Left ventricle myocardium inferior (tissue), 1 donor: ENCODE measurements at regions not wholly inside any gene's neighbourhood (a gene's known extent, or its start where the extent isn't known, plus 50 kb on each side); places are given as distances from the start of the nearest gene placed in this dataset.

Source experiments
- DNase-seq: peaks from one replicate; pipeline ENCODE4 v3.0.0-alpha.2; 2020
- H3K27ac ChIP-seq: fragments of 200-600 bp; replicated peaks from 2 replicates; pipeline ENCODE4 v1.8.0; 2021
- H3K27me3 ChIP-seq: fragments of 200-600 bp; 2 replicates; pipeline ENCODE4 v1.8.0; 2021; ENCODE audit warnings: low read depth
- H3K36me3 ChIP-seq: fragments of 200-600 bp; 2 replicates; pipeline ENCODE4 v1.8.0; 2021
- H3K4me1 ChIP-seq: fragments of 200-600 bp; 2 replicates; pipeline ENCODE4 v1.8.0; 2021
- H3K4me3 ChIP-seq: fragments of 200-600 bp; 2 replicates; pipeline ENCODE4 v1.8.0; 2021; ENCODE audit warnings: mild to moderate bottlenecking, moderate library complexity
- H3K9me3 ChIP-seq: fragments of 200-600 bp; replicated peaks from 2 replicates; pipeline ENCODE4 v1.8.0; 2021
- CTCF ChIP-seq: fragments of 200-600 bp; IDR thresholded peaks from 2 replicates; pipeline ENCODE4 v1.8.0; 2021; ENCODE audit warnings: antibody characterized with exemption, mild to moderate bottlenecking, borderline replicate concordance
- intact Hi-C: fragments of 100-400 bp; cut with micrococcal nuclease; formaldehyde crosslinking; loops from one replicate; pipeline ENCODE4 v1.11.0; 2022
- donor health status: DM: no; HTN: yes; CAD: no; lungs with severe emphysema.

- DNase-seq: no peak
- Histone ChIP-seq H3K4me3 (no peak overlapping the region), H3K9me3 (no peaks in the 10 kb centered on the region), H3K4me1 (no peaks in the 10 kb centered on the region), H3K27ac (no peak overlapping the region), H3K36me3 (no peaks in the 10 kb centered on the region), H3K27me3 (no peaks in the 10 kb centered on the region)
- intact Hi-C loops: no loop called here
- no peak for TF ChIP-seq CTCF
These were observed 50.8 kb upstream of the NEK7 start for GRCh38 chr1:198106011-198106410.
